Natural killer cell (primary cell): ENCODE measurements at regions not wholly inside any gene's neighbourhood (a gene's known extent, or its start where the extent isn't known, plus 50 kb on each side); places are given as distances from the start of the nearest gene placed in this dataset.

Source experiments
- ATAC-seq, 3 donors: fragments of 150-1000 bp in 2 of 3; fragments of 200-7000 bp in 1 of 3; cut with Tn5 transposase; 1 replicate in 1 of 3; 2 replicates in 2 of 3; pipeline ENCODE4 v1.10.0; 2021; ENCODE audit warnings: mild to moderate bottlenecking in 2 of 3, moderate library complexity in 2 of 3
- DNase-seq, 2 donors: peaks; one replicate each; pipeline versions ENCODE4 v3.0.0 to v3.0.0-alpha.2; 2013 to 2021; ENCODE audit warnings: mixed read lengths in 1 of 2
- H3K27ac ChIP-seq: one replicate; pipeline ENCODE4 v1.5.1; 2013; ENCODE audit warnings: mild to moderate bottlenecking, low read length
- H3K27me3 ChIP-seq: one replicate; pipeline ENCODE4 v1.6.1; 2013; ENCODE audit warnings: low read length; ENCODE audit not compliant: control insufficient read depth, insufficient read depth
- H3K36me3 ChIP-seq: one replicate; pipeline ENCODE4 v1.6.1; 2013; ENCODE audit warnings: low read length; ENCODE audit not compliant: control insufficient read depth, insufficient read depth
- H3K4me1 ChIP-seq: one replicate; pipeline ENCODE4 v1.6.1; 2013; ENCODE audit warnings: low read length; ENCODE audit not compliant: control insufficient read depth, insufficient read depth
- H3K4me3 ChIP-seq: one replicate; pipeline ENCODE4 v1.5.1; 2013; ENCODE audit warnings: low read length
- H3K9me3 ChIP-seq: one replicate; pipeline ENCODE4 v1.6.1; 2013; ENCODE audit warnings: low read length; ENCODE audit not compliant: control insufficient read depth, insufficient read depth
- H3K27ac Mint-ChIP-seq, 2 donors: one replicate each; pipeline ENCODE4 v1.8.0; 2022; ENCODE audit warnings: mild to moderate bottlenecking in 2 of 2, mixed read lengths in 2 of 2, moderate library complexity in 1 of 2
- H3K27me3 Mint-ChIP-seq, 2 donors: one replicate each; pipeline ENCODE4 v1.8.0; 2022; ENCODE audit warnings: low read depth in 2 of 2, mixed read lengths in 2 of 2
- H3K36me3 Mint-ChIP-seq: one replicate; pipeline ENCODE4 v1.8.0; 2022; ENCODE audit warnings: mixed read lengths
- H3K4me1 Mint-ChIP-seq, 2 donors: one replicate each; pipeline ENCODE4 v1.8.0; 2022; ENCODE audit warnings: mixed read lengths in 2 of 2
- H3K4me3 Mint-ChIP-seq: one replicate; pipeline ENCODE4 v1.8.0; 2022; ENCODE audit warnings: mild to moderate bottlenecking, moderate library complexity, mixed read lengths
- H3K9me3 Mint-ChIP-seq, 2 donors: one replicate each; pipeline ENCODE4 v1.8.0; 2022; ENCODE audit warnings: mixed read lengths in 2 of 2
- CTCF ChIP-seq: fragments of 200-600 bp; IDR thresholded peaks from one replicate; pipeline ENCODE4 v1.8.0; 2022; ENCODE audit warnings: antibody characterized with exemption
- WGBS: methylation state at CpG from one replicate; pipeline ENCODE4 v1.1.7; 2013; ENCODE audit warnings: missing lambda C conversion rate; ENCODE audit not compliant: insufficient coverage; 5-methylcytosine and 5-hydroxymethylcytosine counted together
- intact Hi-C: fragments of 100-400 bp; cut with micrococcal nuclease; formaldehyde crosslinking; loops from one replicate; pipeline ENCODE4 v1.14.2; 2022

- H3K27me3 Mint-ChIP-seq, result no peaks in the 10 kb centered on the region
- peaks cover 3% of the 10 kb centered on the region for H3K4me1 ChIP-seq
- H3K27ac ChIP-seq, result peak overlapping the region; percentile 15
- no peaks in the 10 kb centered on the region for H3K27me3 ChIP-seq
- peak overlapping the region; percentile 32 for H3K4me3 Mint-ChIP-seq
- intact Hi-C loops, result no loop called here
- no peak for TF ChIP-seq CTCF
- no peaks in the 10 kb centered on the region for H3K36me3 Mint-ChIP-seq
- WGBS, result 10% methylated on average over 1 of the region's 2 CpGs
- peak overlapping the region; percentile 66 to 77 for H3K27ac Mint-ChIP-seq
- H3K4me3 ChIP-seq, result no peak overlapping the region
- peak; percentile 62 to 74 (median 73) for ATAC-seq
- no peaks in the 10 kb centered on the region for H3K36me3 ChIP-seq
- H3K9me3 ChIP-seq, result no peaks in the 10 kb centered on the region
- DNase-seq, result peak in 1 of 2 donors; percentile 63
- peaks cover 0 to 2% of the 10 kb centered on the region in 2 donors for H3K9me3 Mint-ChIP-seq
- peaks cover 22 to 27% of the 10 kb centered on the region in 2 donors for H3K4me1 Mint-ChIP-seq
Measured at GRCh38 chr3:177944228-177944661, 592.0 kb upstream of the KCNMB2 start.

GRCh38 chr3:177946048-177946447 is 590.2 kb upstream of the KCNMB2 start:
- no peaks in the 10 kb centered on the region for H3K36me3 Mint-ChIP-seq
- H3K9me3 Mint-ChIP-seq, result peaks cover 0 to 2% of the 10 kb centered on the region in 2 donors
- Histone ChIP-seq H3K4me3 (no peak overlapping the region), H3K4me1 (peaks cover 3% of the 10 kb centered on the region), H3K9me3 (no peaks in the 10 kb centered on the region), H3K27me3 (no peaks in the 10 kb centered on the region), H3K27ac (no peak overlapping the region), H3K36me3 (no peaks in the 10 kb centered on the region)
- no peak for TF ChIP-seq CTCF
- H3K4me3 Mint-ChIP-seq, result no peak overlapping the region
- DNase-seq (no peak), ATAC-seq (no peak)
- 96% methylated on average over 7 of the region's 7 CpGs for WGBS
- intact Hi-C loops, result no loop called here
- H3K4me1 Mint-ChIP-seq, result peaks cover 22 to 27% of the 10 kb centered on the region in 2 donors
- H3K27ac Mint-ChIP-seq, result peak overlapping the region in 1 of 2 donors; percentile 66
- no peaks in the 10 kb centered on the region for H3K27me3 Mint-ChIP-seq

- peaks cover 0 to 2% of the 10 kb centered on the region in 2 donors for H3K9me3 Mint-ChIP-seq
Measured at GRCh38 chr3:177946497-177946896, 589.7 kb upstream of the KCNMB2 start.

More at GRCh38 chr3:177946497-177946896, 589.7 kb upstream of the KCNMB2 start:
- H3K36me3 Mint-ChIP-seq, result no peaks in the 10 kb centered on the region
- H3K4me1 Mint-ChIP-seq, result peaks cover 22 to 27% of the 10 kb centered on the region in 2 donors
- no peaks in the 10 kb centered on the region for H3K27me3 Mint-ChIP-seq
- no peaks in the 10 kb centered on the region for H3K9me3 ChIP-seq
- H3K27ac ChIP-seq, result no peak overlapping the region
- H3K4me1 ChIP-seq, result peaks cover 3% of the 10 kb centered on the region
- no peak for DNase-seq
- H3K36me3 ChIP-seq, result no peaks in the 10 kb centered on the region
- no CpG with 5 or more reads among the region's 1 CpG for WGBS
- intact Hi-C loops, result no loop called here
- no peak for TF ChIP-seq CTCF
- no peak for ATAC-seq
- peak overlapping the region in 1 of 2 donors; percentile 66 for H3K27ac Mint-ChIP-seq
- no peak overlapping the region for H3K4me3 ChIP-seq
- no peak overlapping the region for H3K4me3 Mint-ChIP-seq
- no peaks in the 10 kb centered on the region for H3K27me3 ChIP-seq
